Choroid plexus epithelial cell (primary cell): ENCODE measurements at regions not wholly inside any gene's neighbourhood (a gene's known extent, or its start where the extent isn't known, plus 50 kb on each side); places are given as distances from the start of the nearest gene placed in this dataset.

Experiments
- DNase-seq: peaks from one replicate; pipeline ENCODE4 v3.0.0-alpha.2; 2010; ENCODE audit warnings: low read depth
- H3K4me3 ChIP-seq: 2 replicates; pipeline ENCODE4 v1.5.1; 2011; ENCODE audit warnings: low read depth, mild to moderate bottlenecking, control low read depth, low read length, moderate library complexity
- TF ChIP-seq, protein P1 (sequence below): conservative IDR thresholded peaks from 2 replicates; pipeline ENCODE4 v1.5.1; 2011; ENCODE audit warnings: low read depth, mild to moderate bottlenecking, control low read depth, inconsistent platforms, low read length, moderate library complexity

DNA sequence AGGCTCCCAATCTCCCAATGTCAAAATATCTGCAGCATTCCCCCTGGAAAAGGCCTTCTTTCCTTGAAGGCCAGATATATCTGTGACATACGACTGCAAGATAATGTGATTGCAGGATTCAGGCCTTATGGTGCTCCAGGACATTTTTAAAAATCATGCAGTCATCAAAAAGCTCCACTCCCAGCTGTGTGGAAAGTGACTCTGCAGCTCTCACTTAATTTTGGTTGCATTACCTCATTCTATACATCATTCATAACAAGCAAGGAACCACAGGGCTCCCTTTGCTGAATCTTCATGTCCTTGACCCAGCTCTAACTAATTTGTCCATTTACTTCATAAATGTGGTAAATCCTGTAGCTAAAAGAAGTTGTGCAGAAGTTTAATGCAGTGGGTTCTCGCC, 386.2 kb upstream of the SLC30A5 start:
- TF ChIP-seq, protein P1, sequence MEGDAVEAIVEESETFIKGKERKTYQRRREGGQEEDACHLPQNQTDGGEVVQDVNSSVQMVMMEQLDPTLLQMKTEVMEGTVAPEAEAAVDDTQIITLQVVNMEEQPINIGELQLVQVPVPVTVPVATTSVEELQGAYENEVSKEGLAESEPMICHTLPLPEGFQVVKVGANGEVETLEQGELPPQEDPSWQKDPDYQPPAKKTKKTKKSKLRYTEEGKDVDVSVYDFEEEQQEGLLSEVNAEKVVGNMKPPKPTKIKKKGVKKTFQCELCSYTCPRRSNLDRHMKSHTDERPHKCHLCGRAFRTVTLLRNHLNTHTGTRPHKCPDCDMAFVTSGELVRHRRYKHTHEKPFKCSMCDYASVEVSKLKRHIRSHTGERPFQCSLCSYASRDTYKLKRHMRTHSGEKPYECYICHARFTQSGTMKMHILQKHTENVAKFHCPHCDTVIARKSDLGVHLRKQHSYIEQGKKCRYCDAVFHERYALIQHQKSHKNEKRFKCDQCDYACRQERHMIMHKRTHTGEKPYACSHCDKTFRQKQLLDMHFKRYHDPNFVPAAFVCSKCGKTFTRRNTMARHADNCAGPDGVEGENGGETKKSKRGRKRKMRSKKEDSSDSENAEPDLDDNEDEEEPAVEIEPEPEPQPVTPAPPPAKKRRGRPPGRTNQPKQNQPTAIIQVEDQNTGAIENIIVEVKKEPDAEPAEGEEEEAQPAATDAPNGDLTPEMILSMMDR = no peak
- no peak overlapping the region for H3K4me3 ChIP-seq
- DNase-seq = no peak

DNA sequence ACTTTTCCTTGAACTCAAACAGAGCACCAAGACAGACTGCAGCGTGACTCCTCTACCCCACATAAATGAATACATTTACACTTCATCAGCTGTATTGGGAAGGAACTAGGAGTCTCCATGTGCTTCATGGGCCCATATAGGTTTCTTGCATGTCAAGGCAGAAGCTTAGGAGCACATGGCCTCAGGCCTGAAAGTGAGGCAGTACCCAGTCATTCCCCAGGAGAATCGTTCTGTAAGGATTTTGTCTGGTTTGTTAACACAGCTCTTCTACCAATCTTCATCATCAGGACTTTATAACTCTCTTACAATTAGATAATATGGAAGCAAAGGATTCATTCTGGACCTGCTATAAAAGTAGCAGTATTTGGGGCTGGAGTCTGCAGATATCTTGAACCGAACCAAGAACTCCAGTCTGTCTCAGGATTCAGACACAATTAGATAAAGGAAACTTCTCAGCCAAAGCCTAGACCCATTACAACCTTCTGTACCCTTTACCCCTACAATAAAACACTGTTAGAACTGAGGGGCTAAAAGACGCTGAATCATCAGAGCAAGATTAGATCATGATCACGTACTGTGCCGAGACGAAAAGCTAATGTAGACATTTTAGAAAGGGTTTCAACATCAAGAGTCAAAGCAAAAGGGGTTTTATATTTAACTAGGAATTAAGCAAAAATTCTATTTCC, 385.5 kb upstream of the SLC30A5 start:
- TF ChIP-seq, protein P1 = no peak

DNA sequence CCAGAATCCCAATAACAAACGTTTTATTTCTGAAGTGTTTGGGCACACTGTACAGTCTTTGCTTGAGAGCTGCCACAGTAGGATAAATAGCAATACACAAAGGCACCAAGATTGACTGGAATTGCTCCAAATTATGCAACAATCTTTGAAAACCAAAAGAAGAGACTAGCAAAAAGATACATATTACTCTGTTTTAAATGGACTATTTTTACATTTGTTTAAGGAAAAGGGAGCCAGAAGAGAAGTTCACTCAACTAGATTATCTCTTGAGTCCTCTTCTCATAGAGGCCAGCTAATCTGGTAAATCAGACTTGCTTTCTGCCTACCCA, 385.0 kb upstream of the SLC30A5 start:
- no peak for DNase-seq
- TF ChIP-seq, protein P1 = no peak
- no peak overlapping the region for H3K4me3 ChIP-seq

More for the DNA sequence above, 385.5 kb upstream of the SLC30A5 start:
- H3K4me3 ChIP-seq = no peak overlapping the region
- DNase-seq = no peak

DNA sequence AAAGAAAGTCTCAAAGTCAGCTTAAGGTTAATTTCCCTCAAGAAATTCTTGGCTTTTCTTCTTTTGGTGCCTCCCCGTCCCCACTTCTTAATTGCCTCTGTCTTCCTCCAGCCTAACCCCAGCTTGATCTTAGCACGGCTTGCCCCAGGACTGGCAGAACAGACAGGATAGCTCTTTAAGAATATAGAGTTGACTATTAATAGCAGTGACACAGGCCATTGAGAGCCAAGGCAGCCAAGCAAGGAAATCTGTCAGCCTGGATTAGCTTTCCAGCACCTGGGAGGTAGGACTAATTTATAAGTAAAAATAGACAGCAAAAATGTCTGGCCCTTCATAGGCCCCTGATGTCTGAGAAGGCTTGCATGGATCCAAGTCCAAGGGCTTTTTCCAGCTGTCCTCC, 384.6 kb upstream of the SLC30A5 start:
- H3K4me3 ChIP-seq = no peak overlapping the region

DNA sequence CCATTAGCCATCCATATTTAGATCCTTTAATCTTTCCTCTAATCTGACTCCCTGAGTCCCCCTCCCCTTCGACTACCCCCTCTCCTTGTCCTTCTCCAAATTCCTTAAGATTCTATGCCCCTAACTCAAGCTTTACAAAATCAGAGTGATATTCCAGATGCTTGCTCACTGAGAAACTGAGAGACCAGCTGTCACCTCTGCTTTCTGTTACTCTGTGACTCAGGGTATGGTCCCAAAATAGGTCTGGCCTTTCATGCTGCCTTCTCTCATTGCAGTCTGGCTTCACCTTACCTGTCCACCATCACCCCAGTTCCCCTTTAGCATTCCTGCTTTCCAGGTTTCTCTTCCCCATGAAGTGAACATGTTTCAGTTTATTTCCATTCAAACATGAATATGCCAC, 383.3 kb upstream of the SLC30A5 start:
- no peak overlapping the region for H3K4me3 ChIP-seq
- no peak for DNase-seq
- TF ChIP-seq, protein P1 = no peak

More for the DNA sequence above, 384.6 kb upstream of the SLC30A5 start:
- TF ChIP-seq, protein P1 = no peak
- DNase-seq = no peak

DNA sequence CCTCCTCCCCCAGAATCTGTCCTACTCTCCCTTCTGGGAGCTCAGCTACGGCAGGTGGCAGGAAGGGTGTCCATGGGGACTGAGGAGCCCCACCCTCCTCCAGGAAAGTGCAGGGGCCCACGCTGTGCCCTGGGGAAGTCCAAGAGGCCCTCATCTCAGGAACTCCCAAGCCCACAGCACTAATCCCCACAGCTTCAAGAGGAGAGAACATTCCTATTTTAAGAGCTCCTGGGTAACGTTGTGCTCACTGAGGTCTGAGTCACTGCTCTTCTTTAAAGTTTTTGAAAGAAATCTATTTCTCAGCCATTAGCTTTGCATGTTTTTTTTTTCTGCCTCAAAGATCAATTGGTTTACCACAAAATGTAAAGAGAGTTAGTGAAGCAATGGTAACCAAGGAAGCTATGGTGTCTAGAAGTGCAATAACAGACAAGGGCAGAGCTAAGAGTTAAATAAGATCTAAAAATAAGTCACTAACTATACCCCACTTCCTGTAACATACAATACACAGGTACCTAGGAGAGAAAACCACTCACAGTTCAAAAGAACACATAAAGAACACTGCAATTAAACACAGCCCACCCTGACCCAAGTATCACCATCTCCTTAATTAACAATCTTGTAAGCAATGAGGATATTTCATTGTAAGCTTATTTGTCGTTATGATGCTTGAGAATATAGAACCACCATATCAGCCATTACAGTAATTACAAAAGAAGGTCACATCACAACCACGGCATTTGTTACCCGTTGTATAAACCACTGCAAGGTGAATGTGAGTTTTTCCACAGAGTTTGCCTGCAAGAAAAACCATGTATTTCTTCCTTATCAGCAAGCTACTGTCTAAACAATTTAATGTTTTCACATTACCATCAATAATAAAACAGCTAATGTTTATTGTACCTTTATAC, 382.3 kb upstream of the SLC30A5 start:
- H3K4me3 ChIP-seq = no peak overlapping the region
- DNase-seq = no peak
- TF ChIP-seq, protein P1 = no peak
